RPMI8226 (cell line): ENCODE measurements at regions not wholly inside any gene's neighbourhood (a gene's known extent, or its start where the extent isn't known, plus 50 kb on each side); places are given as distances from the start of the nearest gene placed in this dataset.
A peak's percentile ranks its signal among the peaks of the same experiment; 100 is the strongest.
"Not testable (repeated sequence)": the region's sequence is repeated elsewhere in the genome, so short reads cannot be mapped to it uniquely, and the experiment has no call there.

ENCODE experiments used
- DNase-seq: peaks from one replicate; pipeline ENCODE4 v3.0.0-alpha.2; 2015

- no peak for DNase-seq
Measured at GRCh38 chr4:126172126-126172525, 857.4 kb downstream of the FAT4 start.

GRCh38 chr4:126174627-126175026 is 859.9 kb downstream of the FAT4 start:
- no peak for DNase-seq

- DNase-seq = no peak
Measured at GRCh38 chr4:126180642-126181041, 865.9 kb downstream of the FAT4 start.

GRCh38 chr4:126182336-126182735 is 867.6 kb downstream of the FAT4 start:
- no peak for DNase-seq

- no peak for DNase-seq
Measured at GRCh38 chr4:126182786-126183185, 868.0 kb downstream of the FAT4 start.

GRCh38 chr4:126183206-126183605 is 868.5 kb downstream of the FAT4 start:
- no peak for DNase-seq

GRCh38 chr4:126191536-126191935 is 876.8 kb downstream of the FAT4 start:
- DNase-seq = no peak

- DNase-seq = no peak
Measured at GRCh38 chr4:126192506-126192905, 877.8 kb downstream of the FAT4 start.

GRCh38 chr4:126201251-126202138 is 886.7 kb downstream of the FAT4 start:
- not testable (repeated sequence) for DNase-seq

GRCh38 chr4:126202226-126202625 is 887.5 kb downstream of the FAT4 start:
- DNase-seq = no peak

- DNase-seq = no peak
Measured at GRCh38 chr4:126207910-126208309, 893.2 kb downstream of the FAT4 start.

- DNase-seq = no peak
Measured at GRCh38 chr4:126209147-126209546, 894.4 kb downstream of the FAT4 start.

GRCh38 chr4:126213996-126214395 is 899.2 kb downstream of the FAT4 start:
- peak; percentile 4 for DNase-seq

GRCh38 chr4:126215759-126216158 is 901.0 kb downstream of the FAT4 start:
- no peak for DNase-seq

GRCh38 chr4:126216611-126217010 is 901.9 kb downstream of the FAT4 start:
- no peak for DNase-seq

GRCh38 chr4:126221282-126221681 is 906.5 kb downstream of the FAT4 start:
- no peak for DNase-seq

GRCh38 chr4:126221717-126222340 is 907.1 kb downstream of the FAT4 start:
- no peak for DNase-seq

- DNase-seq = peak; percentile 9
Measured at GRCh38 chr4:126223784-126224407, 909.1 kb downstream of the FAT4 start.

GRCh38 chr4:126227428-126227827 is 912.7 kb downstream of the FAT4 start:
- no peak for DNase-seq

- DNase-seq = no peak
Measured at GRCh38 chr4:126230269-126230668, 915.5 kb downstream of the FAT4 start.

- no peak for DNase-seq
Measured at GRCh38 chr4:126233483-126233882, 918.7 kb downstream of the FAT4 start.

- DNase-seq = no peak
Measured at GRCh38 chr4:126238013-126238412, 923.3 kb downstream of the FAT4 start.

GRCh38 chr4:126241634-126242033 is 926.9 kb downstream of the FAT4 start:
- DNase-seq = no peak
